A172 (cell line): ENCODE measurements at regions not wholly inside any gene's neighbourhood (a gene's known extent, or its start where the extent isn't known, plus 50 kb on each side); places are given as distances from the start of the nearest gene placed in this dataset.

Experiments used
- DNase-seq: peaks from one replicate; pipeline ENCODE4 v3.0.0-alpha.2; 2015; ENCODE audit warnings: low spot score

- DNase-seq, result no peak
Measured at GRCh38 chr6:62670490-62671223, 384.6 kb upstream of the KHDRBS2 start.

- no peak for DNase-seq
Measured at GRCh38 chr6:62669831-62670230, 383.8 kb upstream of the KHDRBS2 start.

DNA sequence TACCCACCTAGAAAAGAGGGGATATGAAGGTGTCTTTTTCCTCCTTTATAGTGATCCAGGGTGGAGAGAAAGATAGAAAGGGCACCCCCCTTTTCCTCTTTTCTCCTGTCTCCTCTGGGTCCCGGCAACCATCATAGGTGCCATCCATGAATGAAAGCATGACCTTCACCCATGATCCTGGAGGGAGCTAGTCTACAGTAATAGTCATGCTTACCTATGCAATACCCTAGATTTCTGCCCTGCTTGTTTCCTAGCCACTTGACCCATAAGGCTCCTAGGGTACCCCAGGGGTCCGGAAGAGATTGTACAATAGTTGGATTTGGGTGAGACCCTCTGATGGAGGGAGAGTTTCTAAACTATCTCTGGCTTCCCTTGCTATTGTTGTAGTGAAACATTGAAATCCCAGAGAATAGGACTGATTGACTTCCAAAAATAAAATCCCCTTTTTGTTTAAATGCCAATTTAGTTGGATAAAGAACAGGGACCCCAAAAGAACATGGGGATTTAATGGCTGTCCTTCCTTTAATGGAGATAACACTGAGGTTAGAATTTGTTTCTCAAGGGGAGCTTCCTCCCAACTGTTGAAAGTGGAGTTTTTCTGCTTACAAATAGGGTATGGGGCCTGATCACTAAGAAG lies 366.8 kb upstream of the KHDRBS2 start:
- DNase-seq, result no peak

DNA sequence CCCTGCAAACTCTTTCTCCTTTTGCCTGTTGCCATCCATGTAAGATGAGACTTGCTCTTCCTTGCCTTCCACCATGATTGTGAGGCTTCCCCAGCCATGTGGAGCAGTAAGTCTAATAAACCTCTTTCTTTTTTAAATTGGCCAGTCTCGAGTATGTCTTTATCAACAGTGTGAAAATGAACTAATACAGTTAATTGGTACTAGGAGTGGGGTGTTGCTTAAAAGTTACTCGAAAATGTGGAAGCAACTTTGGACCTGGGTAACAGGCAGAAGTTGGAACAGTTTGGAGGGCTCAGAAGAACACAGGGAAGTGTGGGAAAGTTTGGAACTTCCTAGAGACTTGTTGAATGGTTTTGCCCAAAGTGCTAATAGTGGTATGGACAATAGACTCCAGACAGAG lies 359.2 kb upstream of the KHDRBS2 start:
- DNase-seq, result no peak

DNA sequence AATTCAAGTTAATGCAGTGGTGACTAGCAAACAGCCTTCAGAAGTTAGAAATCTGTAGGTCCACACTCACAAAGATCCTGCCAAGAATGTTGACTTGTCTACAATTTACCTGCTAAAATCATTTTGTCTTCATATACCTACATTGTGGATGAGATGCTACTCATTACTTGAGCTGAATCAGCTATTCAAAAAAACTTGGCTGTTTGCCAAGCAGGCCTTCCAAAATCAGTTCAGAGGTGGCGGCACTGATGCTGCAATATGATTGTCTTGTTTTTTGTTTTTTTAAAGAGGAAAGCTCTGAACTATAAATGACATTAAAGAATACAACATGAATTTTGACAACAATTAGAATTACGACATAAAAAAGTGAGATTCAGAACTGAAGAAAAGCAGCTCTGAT lies 354.7 kb upstream of the KHDRBS2 start:
- no peak for DNase-seq

GRCh38 chr6:62626661-62627060 lies 340.6 kb upstream of the KHDRBS2 start:
- no peak for DNase-seq

- DNase-seq, result no peak
Measured at GRCh38 chr6:62623846-62624532, 338.0 kb upstream of the KHDRBS2 start.

GRCh38 chr6:62615366-62616015 lies 329.5 kb upstream of the KHDRBS2 start:
- no peak for DNase-seq

GRCh38 chr6:62614442-62614841 lies 328.4 kb upstream of the KHDRBS2 start:
- no peak for DNase-seq

- DNase-seq, result no peak
Measured at GRCh38 chr6:62613928-62614327, 327.9 kb upstream of the KHDRBS2 start.

DNA sequence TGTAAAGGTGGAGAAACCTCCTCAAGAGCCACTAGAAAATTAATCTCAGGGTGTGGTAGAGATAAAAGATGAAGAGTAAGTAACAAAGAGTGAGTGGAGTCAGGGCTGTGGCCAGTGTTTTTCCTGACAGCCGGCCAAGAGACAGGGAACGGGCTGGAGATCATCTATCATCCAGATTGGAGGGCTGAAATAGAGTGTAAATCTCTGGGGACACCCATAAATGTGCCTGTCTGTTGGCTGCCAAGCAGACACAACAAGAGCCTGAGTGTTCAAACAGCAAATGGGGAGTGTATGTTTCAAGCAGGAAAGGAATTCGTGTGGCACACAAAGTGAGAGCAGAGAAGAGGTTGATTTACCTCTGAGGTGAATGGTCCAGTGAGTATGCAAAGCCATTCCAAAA lies 326.4 kb upstream of the KHDRBS2 start:
- DNase-seq, result no peak

DNA sequence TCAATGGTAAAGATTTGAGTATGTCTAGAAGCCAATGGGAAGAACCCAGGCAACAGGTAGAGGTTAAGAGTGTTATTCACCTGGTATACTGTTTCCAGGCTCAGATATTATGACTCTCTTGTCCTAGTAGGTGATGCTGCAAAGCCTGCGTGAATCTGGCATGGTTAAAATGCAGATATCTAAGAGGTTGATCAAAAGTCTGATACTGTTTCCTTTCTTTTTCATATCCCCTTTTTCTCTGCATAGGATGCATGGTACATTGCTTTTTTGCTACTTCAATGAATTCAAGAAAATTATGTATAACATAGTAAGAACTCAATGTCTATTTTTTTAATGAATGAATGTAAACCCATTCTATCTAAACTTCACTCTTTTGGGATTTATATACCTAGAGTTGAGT lies 284.3 kb upstream of the KHDRBS2 start:
- DNase-seq, result no peak

- no peak for DNase-seq
Measured at GRCh38 chr6:62541502-62541901, 255.5 kb upstream of the KHDRBS2 start.

DNA sequence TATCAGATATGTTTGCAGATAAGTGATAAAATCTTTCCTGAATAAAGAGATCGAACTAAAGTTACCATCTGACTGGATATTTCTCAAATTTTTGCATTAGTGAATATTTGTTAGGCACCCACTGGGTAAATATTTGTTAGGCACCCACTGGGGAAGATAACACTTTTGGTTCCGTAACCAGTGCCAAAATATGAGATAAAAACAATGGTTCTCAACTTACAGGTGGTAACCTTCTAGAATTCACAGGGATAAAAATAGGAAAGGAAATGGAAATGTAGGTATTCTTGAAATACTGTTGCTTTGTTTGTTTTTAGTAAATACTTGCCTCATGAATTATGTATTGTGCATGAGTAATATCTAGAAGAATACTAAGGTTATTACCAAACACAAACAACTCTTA lies 245.0 kb upstream of the KHDRBS2 start:
- DNase-seq, result no peak

GRCh38 chr6:62528894-62529526 lies 243.0 kb upstream of the KHDRBS2 start:
- DNase-seq, result no peak

DNA sequence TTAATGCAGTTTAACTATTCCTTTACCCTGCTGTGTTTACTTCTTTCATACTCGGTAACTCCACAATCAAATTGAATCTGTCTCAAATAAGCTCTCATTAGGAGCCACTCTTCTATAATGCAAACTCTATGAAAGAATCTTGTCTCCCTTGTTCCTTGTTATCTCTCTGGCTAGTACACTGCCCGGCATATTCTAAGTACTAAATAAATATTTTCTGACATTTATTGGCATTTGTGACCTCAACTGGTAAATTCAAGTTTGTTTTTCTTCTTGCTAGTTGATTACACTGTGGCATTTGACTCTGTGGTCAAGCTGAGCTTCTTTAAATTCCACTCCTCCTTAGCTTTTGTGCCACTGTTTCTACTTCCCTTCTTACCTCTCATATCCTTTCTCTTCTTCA lies 237.6 kb upstream of the KHDRBS2 start:
- no peak for DNase-seq

GRCh38 chr6:62519574-62519973 lies 233.5 kb upstream of the KHDRBS2 start:
- no peak for DNase-seq

DNA sequence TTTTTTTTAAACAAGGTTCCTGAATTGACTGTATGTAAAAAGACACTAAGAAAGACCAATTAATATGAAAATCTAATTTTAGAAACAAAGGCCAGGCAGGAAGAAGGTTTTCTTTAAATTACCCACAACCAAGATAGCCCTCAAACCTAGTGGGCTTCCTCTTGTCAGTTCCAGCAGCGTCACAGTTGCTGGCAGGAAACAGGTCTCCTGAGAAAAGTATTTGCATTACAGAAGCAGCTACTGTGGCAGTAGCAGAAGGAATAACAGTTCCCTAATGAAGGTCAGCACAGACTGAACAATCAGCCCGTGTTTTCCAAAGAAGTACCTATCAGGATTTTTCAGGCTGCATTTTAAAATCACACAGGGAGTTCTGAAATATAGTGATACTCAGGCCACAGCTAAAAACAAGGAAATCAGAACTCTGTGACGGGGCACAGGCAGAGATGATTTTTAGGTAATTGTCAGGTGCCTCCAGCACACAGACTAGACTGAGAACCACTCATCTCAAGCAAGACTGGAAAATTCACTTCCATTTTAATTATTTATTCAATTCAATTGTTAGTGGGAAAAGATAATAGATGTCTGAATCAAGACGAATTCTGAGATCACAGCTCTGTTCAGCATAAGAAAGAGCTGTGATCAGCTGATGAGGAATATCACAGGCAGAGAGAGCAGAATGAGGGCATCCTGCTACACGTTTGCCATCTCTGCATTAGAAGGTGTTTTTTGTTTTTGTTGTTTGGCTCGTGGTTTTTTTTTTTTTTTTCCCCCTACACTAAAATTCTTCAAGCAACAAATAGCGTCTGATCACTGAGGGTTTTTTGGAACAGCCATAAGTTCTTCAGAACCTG lies 230.5 kb upstream of the KHDRBS2 start:
- no peak for DNase-seq

DNA sequence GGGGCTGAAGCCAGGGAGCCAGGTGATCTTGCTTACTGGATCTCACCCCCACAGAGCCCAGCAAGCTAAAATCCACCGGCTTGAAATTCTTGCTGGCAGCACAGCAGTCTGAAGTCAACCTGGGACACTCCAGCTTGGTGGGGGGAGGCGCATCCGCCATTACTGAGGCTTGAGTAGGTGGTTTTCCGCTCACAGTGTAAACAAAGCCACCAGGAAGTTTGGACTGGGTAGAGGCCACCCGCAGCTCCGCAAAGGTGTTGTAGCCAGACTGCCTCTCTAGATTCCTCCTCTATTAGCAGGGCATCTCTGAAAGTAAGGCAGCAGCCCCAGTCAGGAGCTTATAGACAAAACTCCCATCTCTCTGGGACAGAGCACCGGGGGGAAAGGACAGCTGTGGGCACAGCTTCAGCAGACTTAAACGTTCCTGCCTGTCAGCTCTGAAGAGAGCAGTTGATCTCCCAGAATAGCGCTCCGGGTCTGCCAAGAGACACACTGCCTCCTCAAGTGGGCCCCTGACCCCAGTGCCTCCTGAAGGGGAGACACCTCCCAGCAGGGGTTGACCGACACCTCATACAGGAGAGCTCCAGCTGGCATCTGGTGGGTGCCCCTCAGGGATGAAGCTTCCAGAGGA lies 206.3 kb upstream of the KHDRBS2 start:
- DNase-seq, result no peak

- DNase-seq, result no peak
Measured at GRCh38 chr6:62480544-62480943, 194.5 kb upstream of the KHDRBS2 start.
